ENCODE measurements at regions not wholly inside any gene's neighbourhood (a gene's known extent, or its start where the extent isn't known, plus 50 kb on each side); places are given as distances from the start of the nearest gene placed in this dataset.

DNA sequence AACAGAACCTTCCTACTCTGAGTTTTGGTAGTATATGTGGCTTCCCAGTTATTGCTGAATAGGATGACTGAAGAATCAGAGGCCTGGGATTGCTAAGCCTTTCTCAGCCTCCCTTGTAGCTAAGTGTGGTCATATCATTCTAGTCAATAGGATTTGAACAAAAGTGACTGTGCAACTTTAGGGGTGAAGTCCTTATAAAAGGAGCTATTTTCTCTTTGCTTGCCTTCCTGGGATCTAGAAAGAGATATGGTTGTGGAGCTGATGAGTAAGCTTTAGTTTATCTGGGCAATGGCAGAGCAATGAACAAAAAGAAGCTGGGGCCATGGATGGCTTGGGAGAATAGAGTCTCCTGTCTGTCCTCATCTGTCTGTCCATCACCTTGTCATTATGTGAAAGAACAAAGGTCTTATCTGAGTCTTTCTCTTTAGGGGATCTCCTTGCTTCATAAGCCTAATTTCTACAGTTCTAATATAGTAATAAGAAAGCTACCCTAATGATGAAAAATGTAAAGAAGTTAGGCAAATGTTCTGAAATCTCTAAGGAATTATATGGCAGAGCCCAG is 91.5 kb downstream of the TENT5C start:
- Histone ChIP-seq H3K27me3 (replicated peaks; ENCODE audit: insufficient read depth, low read length) (no peaks in the 10 kb centered on the region), H4K20me1 (ENCODE audit: insufficient read depth, low read length) (no peaks in the 10 kb centered on the region), H3F3A (ENCODE audit: insufficient read depth, low read length) (no peaks in the 10 kb centered on the region), H3K79me2 (ENCODE audit: low read length) (no peaks in the 10 kb centered on the region), H3K9me3 (replicated peaks; ENCODE audit: insufficient read depth, low read length) (no peaks in the 10 kb centered on the region), H3K4me3 (ENCODE audit: low read length) (no peak overlapping the region), H3K36me3 (replicated peaks; ENCODE audit: insufficient read depth, low read length) (no peaks in the 10 kb centered on the region), H2AFZ (ENCODE audit: low read length) (no peak overlapping the region), H3K4me2 (ENCODE audit: low read depth, low read length) (no peak overlapping the region), H3K9me2 (replicated peaks; ENCODE audit: insufficient read depth, low read length) (no peaks in the 10 kb centered on the region), H3K4me1 (ENCODE audit: low read length) (no peaks in the 10 kb centered on the region), H3K9ac (ENCODE audit: low read length) (no peak overlapping the region), H3K27ac (ENCODE audit: low read length) (no peak overlapping the region)
- TF ChIP-seq EZH2phosphoT487 (IDR thresholded peaks at IDR 0.05; ENCODE audit: low read length), result no peak
- TF ChIP-seq EZH2 (optimal IDR thresholded peaks at IDR 0.05; ENCODE audit: low read depth, low read length), result no peak
- no peak for TF ChIP-seq CTCF (IDR thresholded peaks at IDR 0.05; ENCODE audit: low read length)
- DNase-seq, result no peak

GRCh38 chr1:117698398-117699160 is 92.7 kb downstream of the TENT5C start:
- H4K20me1 ChIP-seq (ENCODE audit: insufficient read depth, low read length), result no peaks in the 10 kb centered on the region
- H3F3A ChIP-seq (ENCODE audit: insufficient read depth, low read length), result no peaks in the 10 kb centered on the region
- DNase-seq, result no peak
- H3K9ac ChIP-seq (ENCODE audit: low read length), result no peak overlapping the region
- no peak overlapping the region for H3K27ac ChIP-seq (ENCODE audit: low read length)
- no peaks in the 10 kb centered on the region for H3K27me3 ChIP-seq (replicated peaks; ENCODE audit: insufficient read depth, low read length)
- no peak for TF ChIP-seq EZH2 (optimal IDR thresholded peaks at IDR 0.05; ENCODE audit: low read depth, low read length)
- no peak for TF ChIP-seq EZH2phosphoT487 (IDR thresholded peaks at IDR 0.05; ENCODE audit: low read length)
- TF ChIP-seq CTCF (IDR thresholded peaks at IDR 0.05; ENCODE audit: low read length), result no peak
- H3K79me2 ChIP-seq (ENCODE audit: low read length), result no peaks in the 10 kb centered on the region
- no peaks in the 10 kb centered on the region for H3K9me3 ChIP-seq (replicated peaks; ENCODE audit: insufficient read depth, low read length)
- no peak overlapping the region for H3K4me3 ChIP-seq (ENCODE audit: low read length)
- no peaks in the 10 kb centered on the region for H3K4me1 ChIP-seq (ENCODE audit: low read length)
- H3K36me3 ChIP-seq (replicated peaks; ENCODE audit: insufficient read depth, low read length), result no peaks in the 10 kb centered on the region
- no peaks in the 10 kb centered on the region for H3K9me2 ChIP-seq (replicated peaks; ENCODE audit: insufficient read depth, low read length)
- no peak overlapping the region for H2AFZ ChIP-seq (ENCODE audit: low read length)
- no peak overlapping the region for H3K4me2 ChIP-seq (ENCODE audit: low read depth, low read length)

GRCh38 chr1:117699953-117700352 is 94.1 kb downstream of the TENT5C start:
- TF ChIP-seq EZH2phosphoT487 (IDR thresholded peaks at IDR 0.05; ENCODE audit: low read length) (no peak), EZH2 (optimal IDR thresholded peaks at IDR 0.05; ENCODE audit: low read depth, low read length) (no peak), CTCF (IDR thresholded peaks at IDR 0.05; ENCODE audit: low read length) (no peak)
- Histone ChIP-seq H2AFZ (ENCODE audit: low read length) (no peak overlapping the region), H3K4me1 (ENCODE audit: low read length) (no peaks in the 10 kb centered on the region), H3K79me2 (ENCODE audit: low read length) (no peaks in the 10 kb centered on the region), H3K9ac (ENCODE audit: low read length) (no peak overlapping the region), H3K27ac (ENCODE audit: low read length) (no peak overlapping the region), H3K9me3 (replicated peaks; ENCODE audit: insufficient read depth, low read length) (no peaks in the 10 kb centered on the region), H3K4me2 (ENCODE audit: low read depth, low read length) (no peak overlapping the region), H3K4me3 (ENCODE audit: low read length) (no peak overlapping the region), H3K36me3 (replicated peaks; ENCODE audit: insufficient read depth, low read length) (no peaks in the 10 kb centered on the region), H4K20me1 (ENCODE audit: insufficient read depth, low read length) (no peaks in the 10 kb centered on the region), H3K27me3 (replicated peaks; ENCODE audit: insufficient read depth, low read length) (no peaks in the 10 kb centered on the region), H3F3A (ENCODE audit: insufficient read depth, low read length) (no peaks in the 10 kb centered on the region), H3K9me2 (replicated peaks; ENCODE audit: insufficient read depth, low read length) (no peaks in the 10 kb centered on the region)
- DNase-seq, result no peak

Data from MM.1S (cell line).